HL-60 (cell line): ENCODE measurements at regions not wholly inside any gene's neighbourhood (a gene's known extent, or its start where the extent isn't known, plus 50 kb on each side); places are given as distances from the start of the nearest gene placed in this dataset.

Experiments
- DNase-seq, 2 experiments: peaks; one replicate each; pipeline ENCODE4 v3.0.0-alpha.2; 2010 to 2020; ENCODE audit warnings: low read depth in 1 of 2, low spot score in 1 of 2
- H3K27ac ChIP-seq: fragments of 250-450 bp; sonication (Bioruptor Pico); replicated peaks from 2 replicates; pipeline ENCODE4 v1.5.1; 2020; ENCODE audit warnings: mild to moderate bottlenecking, moderate library complexity
- H3K27me3 ChIP-seq: fragments of 250-450 bp; sonication (Bioruptor Pico); 2 replicates; pipeline ENCODE4 v1.5.1; 2021; ENCODE audit warnings: mild to moderate bottlenecking, moderate library complexity; ENCODE audit not compliant: insufficient read depth, poor library complexity, severe bottlenecking
- H3K4me3 ChIP-seq: replicated peaks from 2 replicates; pipeline ENCODE4 v1.5.1; 2011; ENCODE audit warnings: mild to moderate bottlenecking, control low read depth, low read length; ENCODE audit not compliant: insufficient read depth
- GABPA ChIP-seq: IDR thresholded peaks from 2 replicates; pipeline ENCODE4 v1.6.1; 2012; ENCODE audit warnings: low read depth
- POLR2AphosphoS5 ChIP-seq: IDR thresholded peaks from 2 replicates; pipeline ENCODE4 v1.6.1; 2012; ENCODE audit warnings: low read depth
- SPI1 ChIP-seq: IDR thresholded peaks from 2 replicates; pipeline ENCODE4 v1.6.1; 2012; ENCODE audit warnings: low read depth, mild to moderate bottlenecking, borderline replicate concordance
- TF ChIP-seq, protein P1 (sequence below): IDR thresholded peaks from 2 replicates; pipeline ENCODE4 v1.6.1; 2012; ENCODE audit warnings: low read depth; ENCODE audit not compliant: insufficient replicate concordance
- TF ChIP-seq, protein P2 (sequence below): IDR thresholded peaks from one replicate; pipeline ENCODE4 v1.5.1; 2011; ENCODE audit warnings: low read length, control low read depth, inconsistent platforms; ENCODE audit not compliant: insufficient read depth

DNA sequence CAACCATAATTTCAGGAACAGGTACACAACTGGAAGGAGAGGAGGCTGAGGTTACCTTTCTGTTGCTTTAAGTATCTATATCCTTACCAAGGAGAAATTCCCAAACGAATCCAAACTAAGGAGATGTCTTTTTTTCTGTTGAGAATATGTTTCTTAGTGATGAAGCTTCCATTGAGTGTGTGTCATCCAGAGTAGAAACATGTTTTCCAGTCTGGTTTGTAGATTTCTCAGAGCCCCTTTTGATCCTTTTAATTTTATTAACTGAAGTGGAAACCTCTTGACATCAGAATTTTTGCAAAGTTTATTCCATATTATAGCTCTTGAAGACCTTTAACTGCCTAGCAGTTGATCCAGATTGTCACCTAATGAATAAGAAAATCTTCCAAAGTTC lies 207.1 kb upstream of the FERD3L start:
- DNase-seq, result no peak
- no peak overlapping the region for H3K4me3 ChIP-seq
- no peak for TF ChIP-seq POLR2AphosphoS5
- TF ChIP-seq, protein P1, sequence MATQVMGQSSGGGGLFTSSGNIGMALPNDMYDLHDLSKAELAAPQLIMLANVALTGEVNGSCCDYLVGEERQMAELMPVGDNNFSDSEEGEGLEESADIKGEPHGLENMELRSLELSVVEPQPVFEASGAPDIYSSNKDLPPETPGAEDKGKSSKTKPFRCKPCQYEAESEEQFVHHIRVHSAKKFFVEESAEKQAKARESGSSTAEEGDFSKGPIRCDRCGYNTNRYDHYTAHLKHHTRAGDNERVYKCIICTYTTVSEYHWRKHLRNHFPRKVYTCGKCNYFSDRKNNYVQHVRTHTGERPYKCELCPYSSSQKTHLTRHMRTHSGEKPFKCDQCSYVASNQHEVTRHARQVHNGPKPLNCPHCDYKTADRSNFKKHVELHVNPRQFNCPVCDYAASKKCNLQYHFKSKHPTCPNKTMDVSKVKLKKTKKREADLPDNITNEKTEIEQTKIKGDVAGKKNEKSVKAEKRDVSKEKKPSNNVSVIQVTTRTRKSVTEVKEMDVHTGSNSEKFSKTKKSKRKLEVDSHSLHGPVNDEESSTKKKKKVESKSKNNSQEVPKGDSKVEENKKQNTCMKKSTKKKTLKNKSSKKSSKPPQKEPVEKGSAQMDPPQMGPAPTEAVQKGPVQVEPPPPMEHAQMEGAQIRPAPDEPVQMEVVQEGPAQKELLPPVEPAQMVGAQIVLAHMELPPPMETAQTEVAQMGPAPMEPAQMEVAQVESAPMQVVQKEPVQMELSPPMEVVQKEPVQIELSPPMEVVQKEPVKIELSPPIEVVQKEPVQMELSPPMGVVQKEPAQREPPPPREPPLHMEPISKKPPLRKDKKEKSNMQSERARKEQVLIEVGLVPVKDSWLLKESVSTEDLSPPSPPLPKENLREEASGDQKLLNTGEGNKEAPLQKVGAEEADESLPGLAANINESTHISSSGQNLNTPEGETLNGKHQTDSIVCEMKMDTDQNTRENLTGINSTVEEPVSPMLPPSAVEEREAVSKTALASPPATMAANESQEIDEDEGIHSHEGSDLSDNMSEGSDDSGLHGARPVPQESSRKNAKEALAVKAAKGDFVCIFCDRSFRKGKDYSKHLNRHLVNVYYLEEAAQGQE, result no peak
- TF ChIP-seq SPI1, result no peak
- TF ChIP-seq, protein P2, sequence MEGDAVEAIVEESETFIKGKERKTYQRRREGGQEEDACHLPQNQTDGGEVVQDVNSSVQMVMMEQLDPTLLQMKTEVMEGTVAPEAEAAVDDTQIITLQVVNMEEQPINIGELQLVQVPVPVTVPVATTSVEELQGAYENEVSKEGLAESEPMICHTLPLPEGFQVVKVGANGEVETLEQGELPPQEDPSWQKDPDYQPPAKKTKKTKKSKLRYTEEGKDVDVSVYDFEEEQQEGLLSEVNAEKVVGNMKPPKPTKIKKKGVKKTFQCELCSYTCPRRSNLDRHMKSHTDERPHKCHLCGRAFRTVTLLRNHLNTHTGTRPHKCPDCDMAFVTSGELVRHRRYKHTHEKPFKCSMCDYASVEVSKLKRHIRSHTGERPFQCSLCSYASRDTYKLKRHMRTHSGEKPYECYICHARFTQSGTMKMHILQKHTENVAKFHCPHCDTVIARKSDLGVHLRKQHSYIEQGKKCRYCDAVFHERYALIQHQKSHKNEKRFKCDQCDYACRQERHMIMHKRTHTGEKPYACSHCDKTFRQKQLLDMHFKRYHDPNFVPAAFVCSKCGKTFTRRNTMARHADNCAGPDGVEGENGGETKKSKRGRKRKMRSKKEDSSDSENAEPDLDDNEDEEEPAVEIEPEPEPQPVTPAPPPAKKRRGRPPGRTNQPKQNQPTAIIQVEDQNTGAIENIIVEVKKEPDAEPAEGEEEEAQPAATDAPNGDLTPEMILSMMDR, result no peak
- no peak for TF ChIP-seq GABPA
- H3K27ac ChIP-seq, result no peak overlapping the region
- no peaks in the 10 kb centered on the region for H3K27me3 ChIP-seq

DNA sequence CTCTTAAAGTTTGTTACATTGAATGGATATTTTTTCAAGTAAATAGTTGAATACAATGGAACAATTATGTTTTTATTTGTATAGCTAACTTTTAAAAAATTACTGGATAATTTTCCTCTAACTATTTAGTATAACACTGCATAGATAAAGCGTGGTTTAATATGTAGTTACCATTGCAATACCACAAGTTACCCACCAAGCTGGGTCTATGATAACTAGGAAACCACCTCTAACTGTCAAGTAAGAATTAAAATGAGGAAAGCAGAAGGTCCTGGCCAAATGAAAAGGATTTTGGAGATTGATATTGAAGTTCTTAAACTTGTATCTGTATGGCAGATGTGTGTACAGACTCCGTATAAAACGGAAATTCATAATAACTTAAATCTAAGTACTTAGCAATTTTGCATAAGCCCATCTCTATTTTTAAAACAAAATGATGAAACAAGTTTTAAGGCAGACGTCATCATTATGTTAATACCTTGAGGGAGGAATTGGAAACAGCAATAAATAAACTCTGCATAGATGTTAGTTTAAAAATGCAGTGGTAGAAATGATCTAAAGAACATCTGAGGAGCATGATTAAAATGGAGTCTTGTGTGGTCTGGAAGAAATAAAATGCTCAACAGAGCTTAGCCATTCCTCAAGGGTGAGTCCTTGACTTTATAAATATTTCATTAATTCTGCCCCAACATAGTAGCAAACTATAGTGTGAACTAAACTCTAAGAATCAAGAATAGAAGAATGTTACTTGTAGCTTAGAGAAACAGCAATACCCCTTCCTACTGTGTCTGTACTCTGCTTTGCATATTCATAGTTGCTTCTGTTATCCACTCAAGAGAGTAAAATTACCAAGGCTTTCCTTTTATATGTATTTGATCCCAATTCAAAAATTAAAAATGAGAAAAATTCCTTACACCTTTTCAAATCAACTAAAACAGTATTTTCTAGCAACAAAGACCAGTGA lies 206.4 kb upstream of the FERD3L start:
- DNase-seq, result no peak
- TF ChIP-seq, protein P1, result no peak
- no peak for TF ChIP-seq POLR2AphosphoS5
- TF ChIP-seq SPI1, result no peak
- TF ChIP-seq GABPA, result no peak
- TF ChIP-seq, protein P2, result no peak
- no peaks in the 10 kb centered on the region for H3K27me3 ChIP-seq
- no peak overlapping the region for H3K4me3 ChIP-seq
- H3K27ac ChIP-seq, result no peak overlapping the region

DNA sequence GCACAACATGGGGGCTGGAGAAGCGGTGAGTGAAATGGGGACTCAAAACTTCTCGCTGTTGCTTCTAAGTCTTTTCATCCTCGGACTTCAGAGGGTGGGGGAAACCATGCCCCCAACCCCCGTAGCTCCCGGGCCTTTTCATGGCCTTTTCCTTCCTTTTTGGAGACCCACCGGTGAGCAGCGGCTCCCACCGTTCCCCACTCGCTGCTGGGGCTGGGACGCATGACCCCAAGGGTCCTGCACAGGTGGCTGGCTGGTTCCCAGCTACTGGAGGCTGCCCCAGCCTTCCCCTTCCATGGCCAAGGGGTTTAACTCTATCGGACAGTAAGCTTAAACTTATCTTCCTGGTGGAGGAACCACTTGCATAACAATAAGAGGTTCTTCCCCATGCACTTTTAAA lies 194.3 kb upstream of the FERD3L start:
- TF ChIP-seq SPI1, result no peak
- TF ChIP-seq GABPA, result no peak
- TF ChIP-seq, protein P1, result no peak
- no peak for TF ChIP-seq POLR2AphosphoS5
- TF ChIP-seq, protein P2, result no peak
- Histone ChIP-seq H3K27ac (no peak overlapping the region), H3K4me3 (no peak overlapping the region), H3K27me3 (no peaks in the 10 kb centered on the region)
- DNase-seq, result no peak
